SKM-1 treated with dmso at 0.1 percent for 144 hours (cell line): ENCODE measurements at regions not wholly inside any gene's neighbourhood (a gene's known extent, or its start where the extent isn't known, plus 50 kb on each side); places are given as distances from the start of the nearest gene placed in this dataset.

Experiments used
- DNase-seq: peaks from one replicate; lab custom pipeline; 2025; ENCODE audit not compliant: unreplicated experiment; lab: John Stamatoyannopoulos, UW

- no peak for DNase-seq
These were observed 150.0 kb downstream of the KCTD15 start for GRCh38 chr19:33946535-33947264.

DNA sequence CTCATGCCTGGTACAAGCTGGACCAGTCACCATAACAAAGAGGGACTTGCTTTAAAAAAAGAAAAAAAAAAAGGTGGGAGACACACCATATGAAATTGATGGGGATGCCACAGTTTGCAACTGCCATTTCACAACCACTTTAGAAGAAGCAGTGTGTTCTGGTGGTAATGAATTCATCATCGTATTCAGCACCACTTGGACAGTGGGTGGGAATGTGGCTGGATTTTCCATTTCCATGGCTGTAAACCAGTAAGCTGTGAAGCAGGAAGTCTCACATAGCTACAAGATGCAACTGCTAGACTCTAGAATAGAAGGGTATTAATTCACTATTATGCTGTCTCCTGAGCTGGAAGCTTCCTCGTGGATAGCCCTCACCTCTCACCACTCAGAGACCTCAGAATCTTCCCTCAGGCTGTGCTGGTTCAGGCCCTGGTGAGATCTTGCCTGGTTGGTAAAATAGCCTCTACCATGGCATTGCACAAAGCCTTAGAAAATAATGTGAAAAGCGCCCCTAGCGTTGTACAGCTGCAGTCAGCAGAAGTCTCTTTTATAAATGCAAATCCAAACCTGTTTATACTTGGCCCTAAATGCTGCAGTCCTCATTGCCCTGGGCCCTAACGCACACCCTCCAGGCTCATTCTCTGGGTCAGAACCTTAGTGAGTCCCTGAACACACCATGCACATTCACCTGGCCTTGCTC, 150.7 kb downstream of the KCTD15 start:
- no peak for DNase-seq

GRCh38 chr19:33948651-33949335, 152.1 kb downstream of the KCTD15 start:
- DNase-seq, result no peak

- DNase-seq, result no peak
These were observed 153.6 kb downstream of the KCTD15 start for GRCh38 chr19:33950091-33950750.

DNA sequence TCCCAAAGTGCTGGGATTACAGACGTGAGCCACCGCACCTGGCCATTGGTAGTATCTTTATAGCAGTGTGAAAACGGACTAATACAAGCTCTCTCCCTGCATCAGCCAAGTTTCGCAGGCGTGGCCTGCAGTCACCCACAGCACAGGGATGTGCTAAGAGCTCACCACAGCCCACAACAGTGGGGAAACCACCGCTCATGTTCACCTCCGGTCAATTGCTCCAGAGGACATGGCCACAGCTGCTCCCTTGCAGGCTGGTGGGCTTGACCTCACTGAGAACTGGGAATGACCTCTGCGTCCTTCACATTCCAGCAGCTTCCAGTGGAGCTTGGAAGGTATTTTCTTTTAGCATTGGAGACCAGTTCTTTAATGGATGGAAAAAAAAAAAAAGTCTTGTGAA, 156.4 kb downstream of the KCTD15 start:
- no peak for DNase-seq

- no peak for DNase-seq
These were observed 156.9 kb downstream of the KCTD15 start for GRCh38 chr19:33953592-33953991.

GRCh38 chr19:33954686-33955085, 158.0 kb downstream of the KCTD15 start:
- DNase-seq, result no peak

DNA sequence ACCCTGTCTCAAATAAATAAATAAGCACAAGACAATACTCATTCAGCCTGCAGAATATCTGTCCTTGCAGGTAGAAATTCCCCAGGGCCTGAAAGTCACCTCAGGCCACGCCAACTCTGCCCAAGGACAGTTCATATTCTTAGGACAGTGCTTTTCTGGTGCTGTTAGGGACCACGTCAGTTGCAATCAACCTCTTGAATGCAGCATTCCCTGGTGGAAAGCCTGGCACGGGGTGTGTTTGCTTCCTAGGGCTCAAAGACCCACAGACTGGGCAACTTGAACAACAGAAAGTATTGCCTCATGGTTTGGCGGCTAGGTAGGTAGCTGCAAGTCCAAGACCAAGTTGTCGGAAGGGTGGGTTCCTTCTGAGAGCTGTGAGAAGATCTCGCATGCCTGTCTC, 160.3 kb downstream of the KCTD15 start:
- no peak for DNase-seq

DNA sequence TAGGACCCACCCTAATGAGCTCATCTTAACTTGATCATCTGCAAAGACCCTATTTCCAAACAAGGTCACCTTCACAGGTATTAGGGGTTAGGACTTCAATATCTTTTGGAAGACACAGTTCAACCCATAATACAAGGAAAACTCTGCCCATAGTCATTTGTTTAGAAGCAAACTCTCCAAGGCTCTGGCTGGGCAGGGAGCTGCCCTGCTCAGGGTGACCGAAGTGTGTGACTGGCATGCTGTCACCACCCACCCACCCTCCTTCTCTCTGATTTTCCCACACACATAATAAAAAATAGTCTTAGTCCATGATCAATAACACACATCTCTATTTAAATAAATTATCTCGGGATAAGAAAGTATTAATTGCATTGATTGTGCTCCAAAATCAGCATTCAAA, 161.1 kb downstream of the KCTD15 start:
- no peak for DNase-seq

GRCh38 chr19:33960566-33960965, 163.9 kb downstream of the KCTD15 start:
- DNase-seq, result no peak

GRCh38 chr19:33962161-33962560, 165.5 kb downstream of the KCTD15 start:
- DNase-seq, result no peak

DNA sequence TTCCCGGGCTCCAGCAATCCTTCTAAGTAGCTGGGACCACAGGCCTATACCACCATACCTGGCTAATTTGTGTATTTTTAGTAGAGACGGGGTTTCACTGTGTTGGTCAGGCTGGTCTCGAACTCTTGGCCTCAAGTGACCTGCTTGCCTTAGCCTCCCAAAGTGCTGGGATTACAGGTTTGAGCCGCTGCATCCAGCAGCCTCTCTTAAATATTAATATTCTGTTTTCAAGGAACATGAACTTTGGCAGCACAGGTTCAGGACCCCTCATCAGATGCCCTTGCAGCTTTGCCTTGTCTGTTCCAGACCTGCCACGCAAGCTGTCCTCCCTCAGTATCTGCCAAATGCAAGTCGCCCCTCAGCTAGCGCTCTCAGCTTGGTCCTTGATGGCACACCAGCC, 166.8 kb downstream of the KCTD15 start:
- DNase-seq, result no peak

GRCh38 chr19:33971073-33971472, 174.4 kb downstream of the KCTD15 start:
- DNase-seq, result no peak

- no peak for DNase-seq
These were observed 181.4 kb downstream of the KCTD15 start for GRCh38 chr19:33977756-33978685.

GRCh38 chr19:33982706-33983105, 186.0 kb downstream of the KCTD15 start:
- DNase-seq, result no peak

DNA sequence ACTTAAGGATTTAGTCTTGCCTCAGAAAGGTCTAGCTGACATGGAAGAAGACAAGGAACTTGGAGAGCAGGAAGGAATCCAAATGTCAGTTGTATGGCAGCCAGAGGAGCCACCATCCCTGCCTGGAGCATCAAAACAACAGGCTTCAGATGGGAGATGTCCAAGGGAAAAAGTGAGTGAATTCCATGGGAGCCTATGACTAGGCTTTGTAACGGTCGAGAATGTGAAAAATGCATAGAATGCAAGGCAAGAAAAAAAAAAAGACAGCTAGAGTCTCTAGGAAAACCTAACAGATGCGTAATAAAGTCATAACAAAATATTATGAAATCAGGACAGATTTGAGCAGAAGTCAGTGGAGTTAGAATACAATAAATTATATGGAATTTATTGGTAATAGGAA, 183.7 kb upstream of the LSM14A start:
- no peak for DNase-seq

GRCh38 chr19:33997690-33998089, 174.6 kb upstream of the LSM14A start:
- DNase-seq, result no peak

DNA sequence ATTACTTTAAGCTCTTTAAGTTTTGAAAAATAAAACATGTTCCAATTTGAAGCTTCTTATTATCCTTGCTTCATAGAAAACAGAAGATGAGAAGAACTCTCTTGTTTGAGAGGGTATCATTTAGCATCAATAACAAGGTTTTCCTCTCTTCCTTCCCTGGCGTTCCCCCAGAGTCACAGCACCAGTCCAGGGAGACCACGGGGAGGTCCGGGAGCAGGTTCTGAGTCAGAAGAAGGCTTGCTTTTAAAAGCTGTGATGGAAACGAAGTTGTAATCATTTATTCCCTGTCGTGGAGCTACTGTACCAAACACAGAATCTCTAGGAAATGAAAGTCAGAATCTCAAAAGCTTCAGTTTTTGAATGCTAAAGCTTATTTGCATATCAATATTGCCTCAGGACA, 174.0 kb upstream of the LSM14A start:
- DNase-seq, result no peak

DNA sequence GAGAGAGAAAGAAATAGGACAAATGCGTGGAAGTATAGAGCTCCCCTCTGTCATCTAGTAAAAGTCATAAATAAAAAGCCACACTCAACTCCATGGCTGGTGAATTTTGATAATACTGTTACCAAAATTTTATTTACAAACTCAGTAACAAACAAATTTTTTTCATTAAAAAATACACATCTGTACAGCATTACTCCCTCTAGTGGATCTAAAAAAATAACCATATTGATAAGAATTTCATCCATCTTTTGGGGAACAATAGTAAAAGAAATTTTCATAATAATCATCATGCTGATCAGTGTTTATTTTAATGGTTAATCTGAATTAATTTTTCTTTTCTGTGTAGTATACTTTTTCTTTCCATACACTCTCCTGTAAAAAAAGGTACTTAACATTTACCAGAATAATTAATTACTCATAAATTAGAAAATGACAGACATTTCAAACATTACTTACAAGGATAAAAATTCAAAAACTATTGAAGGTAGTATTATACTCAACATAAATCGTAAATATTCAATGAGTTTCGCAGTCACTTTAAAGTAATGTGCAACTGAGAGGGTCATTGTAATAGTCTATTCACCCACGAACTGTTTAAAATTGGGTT, 173.5 kb upstream of the LSM14A start:
- peak; percentile 5 for DNase-seq

DNA sequence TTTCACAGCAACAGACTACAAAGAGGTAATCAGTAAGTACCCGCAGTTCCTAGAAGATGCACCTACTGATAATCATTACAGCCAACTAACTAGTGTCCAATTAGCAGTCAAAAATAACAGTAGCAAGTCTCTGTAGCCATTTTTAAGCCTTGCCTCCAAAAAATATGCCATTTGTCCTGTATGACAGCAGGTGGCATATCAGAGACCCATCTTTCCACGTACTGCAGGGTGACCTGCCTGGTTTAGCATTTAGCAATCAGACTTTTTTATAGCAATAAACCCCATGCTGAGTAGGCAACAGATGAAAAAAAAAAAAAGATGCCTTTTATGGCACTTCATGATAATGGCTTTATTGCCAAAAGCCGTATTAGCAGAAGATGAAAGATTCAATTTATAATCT, 155.3 kb upstream of the LSM14A start:
- DNase-seq, result no peak
